Stimulated activated naive CD4-positive, alpha-beta T cell treated with Interleukin-2 at 50 U/mL for 16 hours (primary cell): ENCODE measurements at regions not wholly inside any gene's neighbourhood (a gene's known extent, or its start where the extent isn't known, plus 50 kb on each side); places are given as distances from the start of the nearest gene placed in this dataset.
"Not testable (repeated sequence)": the region's sequence is repeated elsewhere in the genome, so short reads cannot be mapped to it uniquely, and the experiment has no call there.

Experiments
- DNase-seq: peaks from one replicate; lab custom pipeline; 2025; lab: John Stamatoyannopoulos, UW

DNA sequence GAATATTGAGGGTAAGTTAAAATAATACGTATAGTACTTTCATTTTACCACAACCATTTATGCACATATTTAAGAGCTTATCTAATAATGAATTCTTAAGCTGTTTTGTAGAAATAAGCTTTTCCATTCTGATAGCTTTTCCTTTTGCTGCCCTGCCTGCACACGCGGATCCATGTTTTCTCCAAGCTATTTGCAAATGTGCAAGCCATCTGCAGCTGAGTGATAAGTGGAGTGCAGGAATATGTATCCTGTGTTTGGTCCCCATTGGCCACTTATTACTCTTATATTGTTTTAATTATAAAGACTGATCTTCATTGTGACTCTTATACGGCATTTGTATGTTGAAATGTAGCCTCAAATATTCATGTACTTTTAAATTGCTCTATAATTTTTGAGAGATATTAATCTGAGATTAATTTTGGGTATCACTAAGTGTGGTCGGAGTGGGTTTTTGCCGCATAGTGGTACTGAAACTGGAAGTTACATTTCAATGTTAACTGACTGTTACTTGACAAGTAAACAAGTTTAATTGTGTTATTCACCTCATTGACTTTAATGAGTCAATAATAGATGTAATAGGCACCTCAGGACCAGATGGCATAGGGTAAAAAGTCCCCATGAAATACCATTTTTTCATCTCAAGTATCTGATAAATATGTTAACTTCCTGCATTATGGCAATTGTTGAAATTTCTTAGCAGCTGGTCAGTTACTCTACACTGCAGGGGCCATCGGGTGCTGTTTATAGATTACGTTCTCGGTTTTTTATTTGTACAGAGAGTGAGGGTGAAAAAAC is 1567.4 kb downstream of the EFNB2 start:
- no peak for DNase-seq

DNA sequence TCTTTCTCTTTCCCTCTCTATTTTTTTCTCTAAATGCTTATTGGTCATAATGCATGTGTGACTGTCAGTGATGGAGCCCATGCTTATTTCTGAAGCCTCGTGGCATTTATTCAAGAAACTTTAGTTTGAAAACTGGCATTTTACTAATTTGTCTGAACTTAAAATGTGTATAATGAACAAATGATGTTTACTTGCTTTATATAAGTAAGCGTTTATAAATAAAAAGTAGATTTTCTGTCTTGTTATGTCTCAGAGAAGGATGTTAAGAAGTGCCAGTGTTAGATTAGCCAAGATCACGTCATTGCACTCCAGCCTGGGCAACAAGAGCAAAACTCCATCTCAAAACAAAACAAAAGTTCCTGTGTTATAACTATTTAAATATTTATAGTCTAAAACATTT is 1568.1 kb downstream of the EFNB2 start:
- no peak for DNase-seq

DNA sequence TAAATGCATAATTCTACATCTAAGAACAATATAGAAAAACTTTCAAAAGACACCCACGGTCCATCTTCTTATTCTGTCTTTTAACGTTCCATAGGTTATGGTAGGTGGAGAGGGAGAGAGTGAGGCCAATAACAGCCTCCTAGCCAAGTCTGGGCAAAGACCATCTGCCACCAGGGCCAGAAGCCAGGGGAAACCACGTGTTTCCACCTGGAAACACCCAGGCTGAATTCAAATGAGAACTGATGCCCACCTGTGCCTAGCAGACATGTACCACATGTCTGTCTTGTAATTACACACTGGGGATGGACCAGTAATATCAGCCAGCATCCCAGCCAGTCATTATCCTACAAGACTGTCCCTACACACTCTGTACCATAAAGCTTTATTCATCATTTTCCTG is 1573.1 kb downstream of the EFNB2 start:
- DNase-seq = no peak

DNA sequence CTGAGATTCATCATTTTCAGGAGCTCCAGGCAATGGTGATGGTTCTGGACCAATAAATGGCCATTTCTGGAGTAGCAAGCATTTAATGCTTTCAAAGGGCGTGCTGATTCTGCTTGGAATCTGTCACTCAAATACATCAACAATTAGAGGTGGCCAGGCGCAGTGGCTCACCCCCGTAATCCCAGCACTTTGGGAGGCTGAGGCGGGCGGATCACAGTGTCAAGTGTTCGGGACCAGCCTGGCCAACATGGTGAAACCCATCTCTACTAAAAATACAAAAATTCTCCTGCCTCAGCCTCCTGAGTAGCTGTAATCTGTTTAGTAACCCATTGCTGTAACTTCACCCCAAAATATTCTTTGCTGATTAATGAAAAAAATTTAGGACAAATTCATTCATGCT is 1574.2 kb downstream of the EFNB2 start:
- no peak for DNase-seq

DNA sequence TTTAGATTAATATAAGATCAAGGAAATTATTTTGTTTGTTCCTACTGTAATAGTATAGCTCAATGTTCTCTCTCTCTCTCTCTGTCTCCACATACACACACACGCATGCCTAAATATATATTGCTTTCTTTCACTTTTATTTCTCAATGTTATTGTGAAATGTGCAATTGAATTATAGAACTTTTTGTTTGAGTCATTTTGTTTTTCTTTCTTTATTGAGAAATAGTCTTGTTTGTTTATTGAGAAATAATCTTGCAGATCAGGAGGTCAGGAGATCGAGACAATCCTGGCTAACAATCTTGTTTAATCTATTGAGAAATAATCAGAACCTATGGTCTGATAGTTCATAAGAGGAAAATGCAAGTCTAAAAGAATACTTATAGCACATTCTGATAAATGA is 1581.3 kb downstream of the EFNB2 start:
- DNase-seq = no peak

DNA sequence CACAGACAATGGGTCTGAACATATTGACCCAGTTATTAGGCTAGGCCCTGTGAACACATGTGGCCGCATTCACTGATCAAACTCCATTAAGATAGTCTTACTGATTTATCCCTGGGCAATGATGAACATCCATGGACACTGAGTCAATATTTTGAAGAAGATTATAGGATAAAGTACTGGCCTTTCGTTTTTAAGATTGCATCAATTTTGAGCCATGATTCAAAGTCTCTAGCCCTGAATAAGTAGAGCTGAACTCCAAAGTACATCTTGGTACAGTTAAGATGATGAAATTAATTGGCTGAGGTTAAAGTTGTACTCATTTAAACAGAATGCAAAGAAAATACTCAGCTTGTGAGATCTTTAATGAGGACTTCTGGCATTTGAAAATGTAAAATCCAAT is 1581.9 kb downstream of the EFNB2 start:
- no peak for DNase-seq

DNA sequence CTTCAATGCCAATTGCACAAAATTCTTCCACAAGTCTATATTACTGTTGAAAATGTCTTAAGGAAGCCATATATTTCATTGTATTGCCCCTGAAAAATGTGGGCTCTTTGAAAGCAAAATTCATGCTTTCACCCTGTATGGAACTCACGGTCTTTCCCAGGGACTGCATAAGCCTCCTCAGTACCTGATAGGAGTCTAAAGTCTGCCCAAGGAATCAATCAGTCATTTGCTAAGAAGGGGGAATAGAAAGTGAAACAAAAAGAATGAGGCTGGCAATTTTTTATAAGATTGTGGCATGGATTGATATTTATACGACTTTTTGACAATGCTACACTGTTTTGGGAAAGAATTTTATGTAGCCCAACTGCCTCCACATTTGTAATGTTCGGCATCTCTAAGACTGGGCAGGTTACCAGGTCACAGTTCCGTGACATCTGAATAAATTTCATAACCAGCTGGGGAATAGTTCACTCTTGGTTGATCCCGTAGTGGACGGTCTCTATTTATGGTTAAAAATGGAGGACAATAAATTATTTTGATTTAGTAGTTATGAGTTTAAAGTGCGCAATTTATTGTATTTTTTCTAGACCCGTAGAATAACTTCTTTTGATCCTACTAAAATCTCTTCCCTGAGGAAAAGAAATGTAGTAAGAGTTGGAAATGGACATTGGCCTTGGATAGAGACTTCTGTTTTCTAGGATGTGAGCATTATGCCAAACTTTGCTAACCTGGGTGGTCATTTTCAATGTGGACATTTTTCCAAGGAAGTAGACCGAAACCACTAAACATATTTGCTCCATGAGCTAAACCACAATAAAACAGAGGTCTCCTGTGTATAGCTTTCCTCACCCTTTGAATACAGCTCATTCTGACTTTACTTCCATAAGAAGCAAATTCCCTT is 1585.4 kb downstream of the EFNB2 start:
- no peak for DNase-seq

DNA sequence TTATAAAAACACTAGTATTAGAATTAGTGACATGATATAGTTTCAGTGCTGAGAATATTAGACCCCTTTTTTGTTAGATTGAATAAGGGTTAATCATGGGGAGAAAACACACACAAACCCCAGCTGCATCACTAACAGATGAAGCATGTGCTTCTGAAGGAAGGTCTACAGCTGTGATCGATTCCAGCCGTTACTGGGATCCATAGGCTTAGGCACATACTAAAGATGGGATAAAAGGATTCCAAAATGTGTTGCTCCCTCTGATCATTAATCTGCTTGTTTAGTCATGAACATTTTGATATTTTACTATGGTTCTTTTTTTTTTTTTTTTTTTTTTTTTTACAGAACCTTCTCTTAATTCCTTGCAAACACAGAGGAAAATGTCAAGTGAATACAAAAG is 1591.3 kb downstream of the EFNB2 start:
- DNase-seq = no peak

DNA sequence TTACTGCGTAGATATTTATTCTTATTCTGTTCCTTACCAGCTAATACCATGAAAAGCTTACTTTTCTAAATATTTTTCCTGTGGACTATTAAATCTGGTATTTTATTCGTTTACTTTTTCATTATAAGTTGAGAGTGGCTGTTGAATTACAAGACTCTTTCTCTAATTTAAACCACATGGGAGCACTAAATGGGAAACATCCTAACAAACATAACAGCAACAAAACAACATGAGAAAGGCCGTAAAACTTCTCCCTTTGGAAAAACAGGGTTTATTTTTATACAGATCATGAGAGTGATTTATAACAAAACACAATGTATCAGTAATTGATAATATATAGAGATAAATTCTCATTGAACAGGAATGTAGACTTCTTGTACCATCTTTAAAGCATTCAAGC is 1592.1 kb downstream of the EFNB2 start:
- DNase-seq = no peak

DNA sequence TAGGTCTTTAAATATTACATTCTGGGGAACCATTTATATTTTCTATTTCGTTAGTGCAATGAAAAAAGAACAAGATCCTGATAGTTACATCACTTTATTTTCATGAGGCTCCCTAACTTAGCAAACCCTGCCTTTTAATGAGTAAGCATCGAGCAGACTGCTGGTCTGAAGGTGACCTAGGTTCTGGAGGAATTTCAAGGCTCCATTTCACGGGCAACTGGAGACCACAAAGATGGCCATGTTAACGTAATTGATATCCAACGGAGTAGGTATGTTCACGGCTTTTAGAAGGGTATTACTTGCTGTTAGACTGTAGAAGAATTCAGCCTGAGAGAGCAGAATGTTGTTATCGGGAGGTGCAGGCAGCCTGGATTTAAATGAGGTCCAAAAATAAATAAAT is 1597.6 kb downstream of the EFNB2 start:
- no peak for DNase-seq

DNA sequence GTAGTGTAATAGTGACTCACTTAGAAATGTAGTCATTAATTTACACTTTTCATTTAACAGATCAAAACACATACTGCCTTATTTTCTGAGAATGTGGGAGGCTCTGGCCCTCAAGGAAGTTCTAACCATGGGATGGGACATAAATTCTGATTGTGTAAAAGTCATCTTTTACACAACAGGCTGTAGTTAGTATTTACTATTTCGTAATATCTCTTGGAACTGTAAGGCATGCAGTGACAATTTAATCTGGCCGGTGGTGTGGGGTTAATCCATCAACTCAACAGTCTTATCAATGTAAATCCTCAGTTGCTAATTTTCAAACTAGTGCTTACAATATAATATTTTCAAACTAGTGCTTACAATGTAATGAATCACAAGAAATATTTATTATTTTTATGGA is 1599.2 kb downstream of the EFNB2 start:
- no peak for DNase-seq

DNA sequence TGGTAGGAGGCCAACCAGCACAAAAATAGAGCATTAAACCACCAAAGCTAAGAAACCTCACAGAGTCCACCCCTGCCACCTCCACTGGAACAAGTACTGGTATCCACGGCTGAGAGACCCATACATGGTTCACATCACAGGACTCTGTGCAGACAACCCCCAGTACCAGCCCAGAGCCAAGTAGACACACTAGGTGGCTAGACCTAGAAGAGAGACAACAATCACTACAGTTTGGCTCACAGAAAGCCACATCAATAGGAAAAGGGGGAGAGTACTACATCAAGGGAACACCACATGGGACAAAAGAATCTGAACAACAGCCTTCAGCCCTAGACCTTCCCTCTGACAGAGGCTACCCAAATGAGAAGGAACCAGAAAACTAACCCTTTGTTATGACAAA is 1614.9 kb downstream of the EFNB2 start:
- DNase-seq = not testable (repeated sequence)

DNA sequence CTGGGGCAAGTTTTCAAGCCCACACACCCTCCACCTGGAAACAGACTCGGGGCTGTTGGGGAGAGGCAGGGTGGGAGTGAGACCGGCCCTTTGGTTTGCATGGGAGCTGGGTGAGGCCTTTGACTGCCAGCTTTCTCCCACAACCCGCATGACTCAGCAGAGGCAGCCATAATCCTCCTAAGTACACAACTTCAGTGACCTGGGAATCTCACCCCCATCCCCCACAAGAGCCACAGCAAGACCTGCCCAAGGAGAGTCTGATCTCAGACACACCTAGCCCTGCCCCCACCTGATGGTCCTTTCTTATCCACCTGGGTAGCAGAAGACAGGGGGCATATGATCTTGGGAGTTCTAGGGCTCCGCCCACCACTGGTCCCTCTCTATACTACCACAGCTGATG is 1615.4 kb downstream of the EFNB2 start:
- DNase-seq = no peak

DNA sequence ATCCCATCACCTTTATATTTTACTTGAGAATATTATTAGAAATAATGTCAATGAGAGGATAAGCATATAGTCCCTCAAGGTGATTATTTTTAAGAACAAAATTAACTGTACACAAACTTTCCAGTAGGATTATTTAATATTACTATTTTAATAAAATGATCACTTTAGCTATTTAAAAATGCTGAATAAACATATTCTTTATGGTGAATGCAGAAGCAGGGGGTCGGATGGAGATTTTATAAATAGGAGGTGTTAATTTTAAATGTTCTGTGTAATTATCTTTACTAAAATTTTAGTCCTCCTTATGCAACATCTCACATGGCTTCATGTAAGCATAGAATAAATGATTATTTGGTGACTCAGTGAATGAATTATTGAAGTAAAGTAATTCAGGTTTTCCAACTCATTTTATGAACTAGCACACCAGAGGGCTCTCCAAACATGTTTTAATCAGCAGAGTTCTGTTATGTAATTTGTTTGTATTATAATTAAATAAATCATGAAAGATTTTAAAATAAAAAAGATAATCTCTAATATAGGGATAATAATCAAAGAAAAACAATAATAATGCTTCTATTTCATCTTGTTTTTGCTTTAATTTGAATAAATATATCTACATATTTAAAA is 1635.2 kb downstream of the EFNB2 start:
- no peak for DNase-seq

DNA sequence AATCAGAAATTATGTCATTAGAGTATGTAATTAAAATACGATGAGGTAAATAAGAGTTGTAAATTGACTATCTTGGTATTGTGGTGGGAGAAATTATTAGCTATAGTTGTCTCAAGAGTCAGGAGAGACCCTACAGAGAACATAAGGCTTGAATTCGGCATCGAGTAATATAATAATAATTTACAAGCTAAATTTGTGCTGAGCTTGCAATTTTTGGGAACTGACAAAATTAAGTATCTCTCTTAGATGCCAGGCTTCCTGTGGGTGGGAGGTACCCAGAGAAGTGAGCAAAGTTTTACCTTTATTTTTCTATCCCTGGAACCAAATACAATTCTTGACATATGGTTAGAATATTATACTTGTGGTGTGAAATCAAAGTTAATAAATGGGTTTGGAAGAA is 1637.0 kb downstream of the EFNB2 start:
- DNase-seq = no peak

DNA sequence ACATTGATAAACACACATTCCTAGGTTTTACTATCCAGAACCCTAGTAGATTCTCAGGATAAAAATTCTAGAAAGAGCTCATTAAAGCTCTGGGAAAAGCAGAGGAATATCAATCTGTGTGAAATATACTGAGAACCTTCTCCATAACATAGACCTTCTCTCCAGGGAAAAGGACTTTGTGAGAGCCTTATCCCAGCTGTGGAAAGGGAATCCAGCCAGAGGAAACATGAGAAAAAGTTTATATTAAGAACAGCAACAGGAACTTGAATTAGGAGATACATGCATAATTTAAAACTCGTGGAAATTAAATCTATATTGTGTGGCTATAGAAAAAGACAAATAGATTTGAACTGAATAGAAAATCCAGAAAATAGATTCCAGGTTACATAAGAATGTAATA is 1639.9 kb downstream of the EFNB2 start:
- no peak for DNase-seq

DNA sequence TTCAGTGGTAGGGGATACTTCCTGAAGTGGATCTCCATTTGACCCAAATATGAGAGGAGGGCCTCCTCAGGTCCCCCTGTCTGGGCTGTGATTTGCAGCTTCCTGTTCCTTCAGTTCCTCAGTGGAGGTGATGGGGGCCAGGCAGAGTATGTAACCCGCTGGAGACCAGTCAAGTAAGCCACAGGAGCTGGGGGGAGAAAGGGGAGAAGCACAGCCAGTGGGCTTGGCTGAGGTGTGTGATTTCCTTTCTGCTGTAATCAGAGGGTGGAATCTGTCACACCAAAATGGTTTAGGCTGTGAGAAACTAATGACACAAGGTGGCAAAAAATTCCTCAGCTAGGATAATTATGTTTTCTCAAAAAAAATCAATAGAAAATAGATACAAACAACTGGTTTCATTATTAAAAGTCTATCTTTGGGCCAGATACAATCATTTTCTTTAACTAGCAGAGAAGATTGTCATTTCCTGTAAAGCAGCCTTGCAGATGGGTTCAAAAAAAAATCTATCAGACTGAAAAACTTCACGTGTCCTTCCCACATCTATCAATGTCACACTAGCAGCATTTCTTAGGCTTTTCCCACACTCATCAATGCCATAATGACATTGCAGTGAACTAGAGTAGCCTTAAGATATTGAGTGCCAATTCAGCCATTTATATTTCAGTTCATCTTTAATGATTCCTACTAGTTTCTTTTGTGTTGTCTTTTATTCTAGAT is 1660.3 kb downstream of the EFNB2 start:
- DNase-seq = no peak

DNA sequence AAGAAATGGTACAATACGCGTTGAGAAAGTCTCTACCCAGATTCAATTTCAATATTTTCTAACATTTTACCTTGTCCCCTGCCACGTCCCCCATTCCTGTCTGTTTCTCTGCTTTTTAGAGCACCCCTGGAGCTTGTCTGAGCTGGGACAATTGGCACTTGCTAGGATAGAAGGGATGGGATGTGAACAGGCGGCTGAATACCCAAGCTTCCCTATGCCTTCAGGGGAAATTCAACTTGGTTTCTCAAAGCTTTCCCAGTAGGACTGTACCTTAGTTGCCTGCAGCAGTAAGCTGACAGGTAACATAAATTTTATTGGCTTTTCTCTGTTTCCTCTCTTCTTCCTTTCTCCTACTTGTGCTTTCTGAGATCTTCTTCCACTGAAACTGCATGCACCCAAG is 1663.3 kb downstream of the EFNB2 start:
- no peak for DNase-seq

DNA sequence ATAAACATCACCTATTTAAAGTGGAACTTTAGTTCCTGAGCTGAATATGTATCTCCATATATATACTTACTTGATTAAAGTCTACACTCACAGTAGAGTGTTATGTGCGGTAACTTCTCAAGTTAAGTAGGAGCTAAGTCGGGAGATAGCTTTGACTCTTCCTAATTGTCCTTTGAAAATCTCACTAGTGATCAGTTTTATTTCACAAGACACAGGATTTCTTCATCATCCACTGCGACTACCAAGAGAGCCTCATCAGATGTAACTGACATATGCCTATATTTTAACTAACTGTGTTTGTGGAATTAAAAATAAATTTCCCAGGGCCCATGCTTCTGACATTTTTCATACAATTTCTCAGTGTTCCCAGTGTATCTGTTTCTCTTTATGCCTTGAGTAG is 1664.0 kb downstream of the EFNB2 start:
- DNase-seq = no peak

DNA sequence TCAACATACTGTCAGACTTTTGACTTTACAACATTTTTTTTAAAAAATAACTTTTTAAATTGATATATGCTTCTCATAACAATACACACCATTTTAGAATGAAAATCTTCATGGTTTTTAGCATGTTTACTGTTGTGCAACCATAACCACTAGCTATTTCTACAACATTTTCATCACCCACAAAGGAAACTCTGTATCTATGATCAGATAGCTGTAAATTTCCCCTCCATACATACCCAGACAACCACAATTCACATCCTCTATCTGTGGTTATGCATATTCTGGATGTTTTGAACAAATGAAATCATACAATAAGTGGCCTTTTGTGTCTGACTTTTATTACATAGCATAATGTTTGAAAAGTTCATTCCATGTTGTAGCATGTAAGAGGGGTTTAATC is 1666.0 kb downstream of the EFNB2 start:
- DNase-seq = no peak

DNA sequence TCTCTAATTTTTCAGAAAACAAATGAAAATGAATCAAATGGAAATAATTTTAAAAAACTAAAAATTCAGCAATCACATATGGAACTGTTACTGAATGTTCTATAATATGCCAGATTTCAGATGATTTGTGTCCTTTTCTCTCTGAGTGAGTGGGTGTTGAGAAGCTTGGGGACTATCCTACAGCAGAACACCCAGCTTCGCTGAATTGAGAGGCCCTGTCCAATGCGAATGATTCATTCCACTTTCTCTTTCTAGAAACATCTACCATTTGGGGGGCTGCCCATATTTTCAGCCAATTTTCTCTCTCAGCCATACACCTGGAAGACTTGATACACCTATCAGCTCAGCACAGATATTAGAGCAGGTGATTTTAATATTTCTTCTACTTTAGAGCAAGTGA is 1666.7 kb downstream of the EFNB2 start:
- DNase-seq = no peak

DNA sequence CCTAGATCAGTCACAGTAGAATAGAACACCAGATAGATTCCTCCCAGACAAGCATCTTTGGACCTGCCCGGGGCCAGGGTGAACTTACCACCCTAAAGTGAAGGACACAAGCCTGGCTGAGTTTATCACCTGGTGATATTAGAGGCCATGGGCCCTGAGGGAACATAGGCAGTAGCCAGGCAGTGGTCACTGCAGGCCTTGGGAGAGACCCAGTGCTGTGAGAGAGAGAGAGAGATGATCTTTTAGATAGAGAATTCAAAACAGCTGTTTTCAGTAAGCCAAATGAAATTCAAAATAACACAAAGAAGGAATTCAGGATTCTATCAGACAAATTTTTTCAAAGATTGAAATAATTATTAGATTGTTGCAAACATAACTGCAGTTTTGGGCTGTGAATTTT is 1679.9 kb downstream of the EFNB2 start:
- DNase-seq = no peak
